GM08714 (cell line): ENCODE measurements at regions not wholly inside any gene's neighbourhood (a gene's known extent, or its start where the extent isn't known, plus 50 kb on each side); places are given as distances from the start of the nearest gene placed in this dataset.

Experiments
- H3K4me3 ChIP-seq: fragments of 200-500 bp; sonication (Bioruptor generic); 2 replicates; pipeline ENCODE4 v1.5.1; 2014; ENCODE audit warnings: mild to moderate bottlenecking, low read length, inconsistent platforms
- ZNF274 ChIP-seq: IDR thresholded peaks from 2 replicates; pipeline ENCODE4 v1.6.1; 2012; ENCODE audit warnings: mild to moderate bottlenecking, low read depth, low read length

GRCh38 chr18:34657860-34658500, 52.1 kb upstream of the DTNA start:
- no peak for TF ChIP-seq ZNF274
- no peak overlapping the region for H3K4me3 ChIP-seq

- TF ChIP-seq ZNF274 = no peak
- no peak overlapping the region for H3K4me3 ChIP-seq
Observed at GRCh38 chr18:34659579-34660517, 50.2 kb upstream of the DTNA start.
